GM21717 (cell line): ENCODE measurements at regions not wholly inside any gene's neighbourhood (a gene's known extent, or its start where the extent isn't known, plus 50 kb on each side); places are given as distances from the start of the nearest gene placed in this dataset.
"Not testable (repeated sequence)": the region's sequence is repeated elsewhere in the genome, so short reads cannot be mapped to it uniquely, and the experiment has no call there.

Experiments
- ATAC-seq: cut with Tn5 transposase; IDR thresholded peaks from one replicate; pipeline ENCODE4 v1.9.1; 2021; ENCODE audit warnings: mild to moderate bottlenecking, moderate library complexity; ENCODE audit not compliant: unreplicated experiment

GRCh38 chr14:27363036-27363435, 765.2 kb upstream of the NOVA1 start:
- ATAC-seq, result not testable (repeated sequence)

DNA sequence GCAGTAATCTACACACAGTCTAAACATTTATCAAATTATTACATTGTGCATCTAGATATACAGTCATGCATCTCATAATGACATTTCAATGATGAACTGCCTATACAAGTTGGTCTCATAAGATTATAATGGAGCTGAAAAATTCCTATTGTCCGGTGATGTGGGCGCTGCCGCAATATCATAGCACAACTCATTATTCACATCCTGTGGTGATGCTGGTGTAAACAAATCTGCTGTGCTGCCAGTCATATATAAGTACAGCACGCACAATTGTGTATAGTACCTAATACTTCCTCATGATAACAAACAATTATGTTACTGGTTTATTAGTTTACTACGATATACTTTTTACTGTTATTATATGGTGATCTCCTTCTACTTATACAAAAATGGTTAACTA, 768.8 kb upstream of the NOVA1 start:
- ATAC-seq, result no peak

DNA sequence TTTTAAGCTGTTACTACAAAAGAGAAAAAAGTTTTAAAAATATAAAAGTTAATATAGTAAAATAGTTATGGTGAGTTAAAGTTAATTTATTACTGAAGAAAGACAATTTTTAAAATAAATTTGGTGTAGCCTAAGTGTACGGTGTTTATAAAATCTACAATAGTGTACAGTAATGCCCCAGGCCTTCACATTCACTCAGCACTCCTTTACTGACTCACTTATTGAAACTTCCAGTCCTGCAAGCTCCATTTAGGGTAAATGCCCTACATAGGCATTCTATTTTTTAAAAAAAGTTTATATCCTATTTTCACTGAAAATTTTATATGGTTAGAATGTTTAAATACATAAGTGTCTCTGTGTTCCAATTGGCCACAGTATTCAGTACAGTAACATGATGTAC, 769.5 kb upstream of the NOVA1 start:
- ATAC-seq, result no peak

- no peak for ATAC-seq
Measured at GRCh38 chr14:27370074-27370473, 772.2 kb upstream of the NOVA1 start.

GRCh38 chr14:27370775-27371174, 772.9 kb upstream of the NOVA1 start:
- no peak for ATAC-seq

DNA sequence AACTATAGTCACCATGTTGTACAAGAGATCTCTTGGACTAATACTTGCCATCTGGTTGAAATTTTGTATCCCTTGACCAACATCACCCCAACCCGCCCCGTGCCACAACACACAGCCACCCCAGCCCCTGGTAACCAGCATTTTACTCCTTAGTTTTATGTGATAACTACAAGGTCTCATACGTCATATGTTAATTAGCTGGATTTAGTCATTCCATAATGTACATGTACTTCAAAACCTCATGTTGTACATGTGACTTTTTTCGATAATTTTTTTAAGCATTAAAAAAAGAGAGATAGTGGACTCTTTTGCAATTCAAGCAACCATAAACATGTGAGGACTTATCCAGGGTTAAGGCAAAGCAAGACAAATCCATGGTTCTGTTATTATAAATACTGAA, 773.4 kb upstream of the NOVA1 start:
- no peak for ATAC-seq

DNA sequence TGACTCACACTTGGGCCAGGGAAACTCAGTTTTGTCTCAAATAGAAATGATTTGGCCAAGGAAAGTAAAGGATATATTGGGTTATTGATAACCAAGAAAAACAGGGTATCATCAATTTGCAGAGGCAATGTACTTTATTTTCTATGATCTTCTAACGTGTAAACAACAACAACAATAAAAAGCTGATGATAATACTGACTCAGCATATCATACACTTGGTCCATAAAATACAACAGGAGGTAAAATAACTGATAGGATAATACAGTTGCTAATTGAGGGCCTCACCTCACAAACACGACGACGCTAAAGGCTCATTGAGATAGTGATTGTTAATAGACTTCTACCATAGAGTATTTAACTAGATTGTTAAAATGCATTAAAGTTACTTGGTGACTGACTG, 774.0 kb upstream of the NOVA1 start:
- ATAC-seq, result no peak

DNA sequence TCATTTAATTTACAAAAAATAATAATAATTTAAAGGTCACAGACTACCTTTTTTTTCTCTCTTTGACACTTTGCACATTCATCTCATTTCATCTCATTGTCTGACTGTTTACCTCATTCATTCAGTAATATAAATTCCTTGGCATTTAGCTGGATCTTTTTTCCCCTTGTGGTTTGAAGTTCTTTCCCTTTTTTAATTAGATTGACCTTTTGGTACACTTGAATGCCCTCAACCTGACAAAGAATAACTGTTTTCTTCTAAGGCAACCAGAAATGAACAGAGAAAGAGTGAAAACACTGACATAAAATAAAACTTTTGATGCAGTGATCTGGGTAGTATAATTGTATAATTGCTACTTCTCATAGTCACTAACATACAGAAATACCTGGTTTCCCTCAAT, 774.9 kb upstream of the NOVA1 start:
- ATAC-seq, result no peak

DNA sequence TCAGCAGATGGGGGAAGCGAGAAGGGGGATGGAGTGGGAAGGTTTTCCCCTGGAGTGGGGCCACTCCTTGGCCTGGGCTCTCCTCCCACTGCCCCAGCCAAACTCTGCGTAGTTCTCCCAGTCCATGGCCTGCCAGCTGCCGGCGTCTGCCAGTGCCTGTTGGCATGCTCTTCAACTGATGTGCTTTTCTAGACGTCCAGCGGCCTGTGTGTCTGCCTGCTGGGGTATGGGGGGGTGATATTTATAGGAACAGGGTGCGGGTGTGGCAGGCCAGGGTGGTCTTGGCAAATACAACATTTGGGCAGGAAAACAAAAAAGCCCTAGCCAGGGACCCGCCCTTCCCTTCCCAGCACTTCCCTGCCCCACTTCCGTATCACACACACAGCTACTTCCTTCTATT, 786.3 kb upstream of the NOVA1 start:
- no peak for ATAC-seq

GRCh38 chr14:27386391-27386790, 788.6 kb upstream of the NOVA1 start:
- ATAC-seq, result no peak

- no peak for ATAC-seq
Measured at GRCh38 chr14:27387463-27387862, 789.6 kb upstream of the NOVA1 start.

DNA sequence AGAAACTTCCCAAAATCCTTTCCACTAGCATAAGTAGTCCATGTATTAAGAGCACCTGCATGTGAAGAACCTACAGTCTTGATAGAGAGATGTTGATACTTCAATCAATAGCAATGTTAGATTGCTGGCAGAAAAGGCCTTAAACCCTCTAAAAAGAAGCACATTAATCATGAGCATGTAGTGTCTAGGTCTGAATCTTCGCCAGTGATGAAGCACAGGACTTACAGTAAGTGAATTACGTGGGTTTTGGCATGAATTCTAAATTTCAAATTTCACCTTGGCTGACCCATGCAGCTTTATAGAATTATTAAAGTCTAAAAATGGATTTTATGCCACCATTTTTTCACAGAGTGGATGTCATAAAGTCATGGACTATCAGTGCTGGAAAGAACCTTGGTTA, 791.6 kb upstream of the NOVA1 start:
- no peak for ATAC-seq

- ATAC-seq, result no peak
Measured at GRCh38 chr14:27390155-27390554, 792.3 kb upstream of the NOVA1 start.

- ATAC-seq, result no peak
Measured at GRCh38 chr14:27391331-27391730, 793.5 kb upstream of the NOVA1 start.

DNA sequence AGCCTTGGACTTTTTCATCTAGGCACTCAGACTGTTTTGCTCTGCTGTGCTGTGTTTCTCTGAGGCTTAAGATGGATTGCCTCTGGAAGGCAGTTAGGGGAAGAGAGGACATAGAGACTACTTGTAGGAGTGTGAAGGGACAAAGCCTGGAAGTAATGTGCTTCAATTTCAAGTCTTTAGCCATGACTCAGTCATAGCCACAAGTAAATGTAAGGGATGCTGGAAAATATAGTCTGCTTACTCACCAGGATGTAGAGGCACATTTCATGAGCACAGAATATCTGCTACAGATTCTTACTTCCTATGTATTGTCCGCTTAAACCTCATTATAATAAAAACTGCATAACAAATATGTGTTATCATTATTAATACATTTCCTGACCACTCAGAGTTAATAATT, 794.3 kb upstream of the NOVA1 start:
- no peak for ATAC-seq

GRCh38 chr14:27409944-27410343, 812.1 kb upstream of the NOVA1 start:
- no peak for ATAC-seq

GRCh38 chr14:27410981-27411380, 813.1 kb upstream of the NOVA1 start:
- ATAC-seq, result no peak

GRCh38 chr14:27427796-27428195, 830.0 kb upstream of the NOVA1 start:
- no peak for ATAC-seq

GRCh38 chr14:27435923-27436670, 838.3 kb upstream of the NOVA1 start:
- no peak for ATAC-seq

- ATAC-seq, result no peak
Measured at GRCh38 chr14:27484633-27485032, 886.8 kb upstream of the NOVA1 start.

- ATAC-seq, result no peak
Measured at GRCh38 chr14:27485193-27485592, 887.4 kb upstream of the NOVA1 start.

- ATAC-seq, result no peak
Measured at GRCh38 chr14:27506272-27506671, 908.4 kb upstream of the NOVA1 start.

DNA sequence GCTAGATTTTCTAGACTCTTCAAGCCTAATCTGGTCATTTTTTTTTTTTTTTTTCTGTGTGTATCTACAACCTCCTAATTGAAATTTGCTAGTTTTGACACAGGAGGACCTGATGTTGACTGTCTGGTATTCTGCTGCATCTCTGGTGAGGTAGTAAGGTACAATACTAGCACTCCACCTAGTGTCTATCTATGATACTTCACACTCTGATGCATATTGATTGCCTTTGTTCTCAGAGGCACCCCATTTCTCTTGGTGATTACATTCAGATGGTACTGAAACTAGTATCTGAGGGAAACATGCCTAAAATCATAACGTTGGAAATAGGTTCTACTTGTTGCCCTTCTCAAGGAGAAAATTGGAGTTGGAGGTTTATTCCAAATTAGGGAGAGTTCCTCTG, 930.5 kb upstream of the NOVA1 start:
- ATAC-seq, result no peak
